HG03565 (cell line): ENCODE measurements at regions not wholly inside any gene's neighbourhood (a gene's known extent, or its start where the extent isn't known, plus 50 kb on each side); places are given as distances from the start of the nearest gene placed in this dataset.
"Not testable (repeated sequence)": the region's sequence is repeated elsewhere in the genome, so short reads cannot be mapped to it uniquely, and the experiment has no call there.

Experiments
- ATAC-seq: cut with Tn5 transposase; IDR thresholded peaks from one replicate; pipeline ENCODE4 v1.9.1; 2021; ENCODE audit warnings: mild to moderate bottlenecking, moderate library complexity; ENCODE audit not compliant: unreplicated experiment

GRCh38 chr4:86522349-86522748 lies 71.8 kb upstream of the PTPN13 start:
- no peak for ATAC-seq

- ATAC-seq, result no peak
Observed at GRCh38 chr4:86523333-86523732, 70.8 kb upstream of the PTPN13 start.

- ATAC-seq, result not testable (repeated sequence)
Observed at GRCh38 chr4:86527713-86528112, 66.4 kb upstream of the PTPN13 start.

DNA sequence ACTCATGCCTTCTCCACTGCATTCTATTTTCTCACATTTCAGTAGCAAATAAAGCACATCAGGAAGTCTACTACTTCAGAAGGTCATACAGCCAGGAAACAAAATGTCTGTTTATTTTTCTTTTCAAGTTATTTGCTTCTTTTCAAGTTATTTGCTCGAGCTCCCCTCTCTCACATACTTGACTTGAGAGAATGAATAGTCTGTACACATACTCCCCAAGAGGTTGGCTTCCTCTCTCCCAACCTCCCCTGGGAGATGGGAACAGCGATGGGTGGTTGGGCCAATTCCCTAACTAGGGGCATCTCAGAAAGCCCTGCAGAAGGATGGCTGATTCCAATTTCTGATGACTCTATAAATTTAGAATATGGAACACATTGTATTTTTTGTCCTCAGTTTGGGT lies 64.7 kb upstream of the PTPN13 start:
- ATAC-seq, result no peak

DNA sequence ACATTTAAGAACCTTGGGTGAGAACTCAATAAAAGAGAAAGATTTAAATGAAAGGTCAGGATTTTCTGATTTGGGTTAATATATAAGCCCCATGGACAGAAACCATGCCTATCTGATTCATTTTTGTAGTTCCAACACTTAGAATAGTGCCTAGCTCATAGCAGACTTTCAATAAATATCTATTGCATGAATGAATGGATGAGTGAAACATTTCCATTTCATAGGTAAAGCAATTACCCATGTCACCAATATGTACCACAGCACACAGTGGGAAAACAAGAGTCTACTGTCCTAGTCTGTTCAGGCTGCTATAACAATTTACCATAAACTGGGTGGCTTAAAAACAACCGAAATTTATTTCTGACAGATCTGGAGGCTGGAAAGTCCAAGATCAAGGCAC lies 63.9 kb upstream of the PTPN13 start:
- peak; percentile 52 for ATAC-seq

DNA sequence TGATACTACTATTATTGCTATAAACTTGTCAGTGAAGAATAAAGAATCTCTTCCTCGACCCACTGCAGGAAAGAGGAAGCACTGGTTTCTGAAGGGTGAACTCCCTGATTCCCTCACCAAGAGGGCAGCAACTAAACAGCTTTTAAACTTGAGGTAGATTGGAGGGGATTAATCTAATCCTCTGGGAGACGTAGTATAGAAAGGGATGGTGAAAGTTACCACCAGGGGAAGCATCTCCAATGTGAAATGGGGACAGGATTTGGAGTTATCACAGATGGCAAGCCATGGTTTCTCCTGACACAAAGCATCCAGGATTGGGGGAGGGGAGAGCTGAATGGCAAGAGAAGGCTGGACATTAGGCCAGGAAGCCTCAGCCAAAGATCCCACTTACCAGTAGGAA lies 62.7 kb upstream of the PTPN13 start:
- ATAC-seq, result no peak

DNA sequence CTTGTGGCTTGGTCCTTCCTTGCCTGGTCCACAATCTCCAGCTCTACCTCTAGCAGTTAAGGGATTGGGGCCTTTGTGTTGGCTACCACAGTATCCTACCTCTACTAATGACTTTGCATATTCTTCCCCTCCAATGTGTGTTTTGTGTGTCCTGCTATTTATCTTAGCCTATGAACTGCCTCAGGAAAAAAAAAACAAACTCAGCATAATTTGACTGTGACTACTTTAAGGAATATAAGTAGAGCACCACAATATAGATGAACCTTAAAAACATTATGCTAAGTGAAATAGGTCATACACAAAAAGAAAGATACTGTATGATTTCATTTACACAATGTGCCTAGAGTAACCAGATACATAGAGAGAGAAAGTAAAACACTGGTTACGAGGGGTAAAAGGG lies 61.3 kb upstream of the PTPN13 start:
- no peak for ATAC-seq

GRCh38 chr4:86536151-86536550 lies 58.0 kb upstream of the PTPN13 start:
- no peak for ATAC-seq

- no peak for ATAC-seq
Observed at GRCh38 chr4:86542319-86543027, 51.6 kb upstream of the PTPN13 start.

DNA sequence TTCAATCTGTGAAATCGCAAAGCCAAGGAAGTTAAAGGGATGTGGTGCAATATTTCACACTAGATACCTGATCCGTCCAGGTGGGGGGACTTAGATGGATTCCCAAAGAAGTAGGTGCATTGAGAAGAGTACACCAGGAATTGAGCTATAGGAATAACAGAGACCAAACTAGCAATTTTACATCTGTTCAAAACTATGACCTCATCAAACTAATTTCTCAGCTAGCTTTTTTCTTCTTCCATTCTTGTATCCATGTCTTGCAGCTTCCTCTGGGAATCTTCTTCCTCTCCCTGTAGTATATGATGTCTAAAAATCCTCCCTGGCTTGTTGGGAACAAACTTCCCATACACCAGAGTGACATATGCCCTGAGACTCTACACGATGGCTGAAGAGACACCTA lies 51.0 kb upstream of the PTPN13 start:
- no peak for ATAC-seq

DNA sequence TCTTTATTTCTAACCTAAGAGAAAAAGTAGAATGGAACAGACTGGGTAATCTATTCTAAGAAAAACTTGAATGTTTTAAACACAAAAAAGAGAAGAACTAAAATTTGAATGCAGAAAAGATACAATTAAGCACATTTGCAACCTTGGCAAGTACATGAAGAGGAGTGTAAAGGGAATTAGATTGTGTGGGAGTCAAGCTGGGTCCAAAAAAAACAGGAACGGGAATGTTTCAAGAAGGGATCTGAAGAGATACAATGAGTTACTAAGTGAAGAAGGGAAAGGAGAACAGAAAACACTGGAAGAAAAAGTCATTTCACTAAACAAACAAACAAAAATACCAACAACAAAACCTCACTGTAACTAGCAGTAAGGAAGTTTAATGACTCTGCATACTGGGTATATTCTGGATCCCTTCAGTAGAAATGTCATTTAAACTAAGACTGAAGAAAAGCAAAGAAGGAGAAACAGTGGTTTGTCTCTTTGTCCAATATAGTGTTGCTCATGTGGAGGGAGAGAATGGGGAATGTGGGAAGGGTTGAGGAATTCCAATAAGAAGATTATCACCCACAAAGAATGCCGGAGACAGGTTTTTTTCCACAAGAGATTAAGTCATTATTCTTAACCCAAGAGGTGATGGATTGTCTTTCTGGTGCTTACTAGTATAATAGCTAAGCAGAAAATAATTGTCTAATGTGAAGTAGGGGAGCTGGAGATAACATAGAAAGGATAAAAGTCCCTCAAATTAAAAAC lies 50.4 kb upstream of the PTPN13 start:
- ATAC-seq, result no peak

DNA sequence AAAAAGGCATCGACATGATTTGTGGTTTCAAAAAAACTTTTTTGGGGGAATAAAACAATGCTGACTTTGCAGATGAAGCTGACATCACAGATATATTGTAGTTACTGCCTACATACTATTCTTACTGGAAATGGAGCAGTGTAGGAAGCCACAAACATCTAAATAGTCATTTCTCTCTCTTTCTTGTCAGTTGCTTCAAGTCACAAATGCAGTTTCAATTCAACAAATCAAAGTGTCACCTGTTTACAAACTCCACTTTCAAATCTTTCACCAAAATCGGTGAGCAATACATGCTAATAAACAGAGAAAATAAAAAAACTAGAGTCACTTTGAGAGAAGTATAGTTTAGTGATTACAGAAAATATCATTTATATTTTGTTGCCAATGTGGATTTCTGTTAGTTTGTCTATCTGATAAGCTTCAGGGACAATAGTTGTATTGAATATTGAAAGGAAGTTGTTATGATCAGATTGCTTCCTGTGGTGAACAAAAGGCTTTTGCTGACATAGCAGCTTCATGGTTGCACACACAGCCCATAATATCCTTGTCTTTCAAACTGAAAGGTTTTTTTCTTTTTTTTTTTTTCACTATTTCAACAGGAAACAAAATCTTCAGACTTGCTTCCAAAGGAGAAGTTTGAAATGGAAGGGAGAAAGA lies 49.7 kb upstream of the PTPN13 start:
- peak; percentile 89 for ATAC-seq
